K562 (cell line): ENCODE measurements at regions not wholly inside any gene's neighbourhood (a gene's known extent, or its start where the extent isn't known, plus 50 kb on each side); places are given as distances from the start of the nearest gene placed in this dataset.
"Not testable (repeated sequence)": the region's sequence is repeated elsewhere in the genome, so short reads cannot be mapped to it uniquely, and the experiment has no call there.

ENCODE experiments used
- ATAC-seq: fragments of 200-7000 bp; cut with Tn5 transposase; 3 replicates; pipeline ENCODE4 v1.9.1; 2020; ENCODE audit warnings: moderate library complexity
- BruUV-seq: library from RNA; stranded (reverse); fragments of 400-500 nt; replicated peaks from 2 replicates; lab custom pipeline; 2021; lab: Mats Ljungman, UMichigan
- CTCF ChIA-PET: fragments of 300-600 bp; formaldehyde crosslinking; extraction: SDS; loops from one replicate; lab custom pipeline; 2021; ENCODE audit warnings: low intra/inter-chr PET ratio; lab: Yijun Ruan, JAX
- POLR2A ChIA-PET: fragments of 300-600, 350-650 bp; sonication (Branson Sonifier 250); formaldehyde crosslinking; extraction: SDS; loops from one replicate; lab custom pipeline; 2021; ENCODE audit warnings: antibody characterized with exemption, inconsistent platforms; lab: Yijun Ruan, JAX
- DNase-seq, 4 experiments: peaks; one replicate each; pipeline versions ENCODE4 v3.0.0 to v3.0.0-alpha.2; 2011 to 2018; ENCODE audit warnings: low spot score in 3 of 4, mixed read lengths in 3 of 4; ENCODE audit errors: extremely low read depth in 1 of 4
- FAIRE-seq: peaks from 2 replicates; lab custom pipeline; 2011; peaks lifted over from hg19 to GRCh38; lab: Jason Lieb, UNC
- H2AFZ ChIP-seq: 2 replicates; pipeline ENCODE4 v1.6.0; 2011; ENCODE audit warnings: low read depth, low read length, control low read depth, inconsistent platforms
- H3K27ac ChIP-seq: fragments of 200-600 bp; 3 replicates; pipeline ENCODE4 v1.8.0; 2011; ENCODE audit warnings: low read depth, mild to moderate bottlenecking, control low read depth, inconsistent platforms, low read length, moderate library complexity, mixed read lengths; ENCODE audit errors: extremely low read depth
- H3K27me3 ChIP-seq, 2 experiments: fragments of 300-600 bp in 1 of 2; 2 replicates in 1 of 2; 3 replicates in 1 of 2; pipeline versions ENCODE4 v1.6.0 to v1.8.0; 2011; ENCODE audit warnings: inconsistent platforms in 2 of 2, low read length in 2 of 2, mild to moderate bottlenecking in 1 of 2, mixed read lengths in 1 of 2, moderate library complexity in 1 of 2; ENCODE audit not compliant: control insufficient read depth in 2 of 2, insufficient read depth in 2 of 2
- H3K36me3 ChIP-seq: fragments of 300-600 bp; 3 replicates; pipeline ENCODE4 v1.8.0; 2011; ENCODE audit warnings: mild to moderate bottlenecking, low read length, inconsistent platforms; ENCODE audit not compliant: control insufficient read depth, insufficient read depth
- H3K4me1 ChIP-seq, 2 experiments: fragments of 200-600 bp in 1 of 2; replicated peaks in 1 of 2; 2 replicates in 1 of 2; 3 replicates in 1 of 2; pipeline versions ENCODE4 v1.5.1 to v1.8.0; 2011; ENCODE audit warnings: inconsistent platforms in 2 of 2, low read length in 2 of 2, mild to moderate bottlenecking in 1 of 2, mixed read lengths in 1 of 2, moderate library complexity in 1 of 2; ENCODE audit not compliant: control insufficient read depth in 2 of 2, insufficient read depth in 2 of 2
- H3K4me2 ChIP-seq: 2 replicates; pipeline ENCODE4 v1.6.1; 2011; ENCODE audit warnings: low read length, control low read depth, inconsistent platforms, mixed read lengths; ENCODE audit not compliant: insufficient read depth
- H3K4me3 ChIP-seq: fragments of 200-600 bp; sonication (generic), shearing (Covaris generic); 2 replicates; pipeline ENCODE4 v1.5.1; 2016; ENCODE audit warnings: control low read depth, inconsistent platforms
- H3K79me2 ChIP-seq: fragments of 200-600 bp; 3 replicates; pipeline ENCODE4 v1.8.0; 2011; ENCODE audit warnings: low read length, inconsistent platforms; ENCODE audit not compliant: control insufficient read depth, insufficient read depth
- H3K9ac ChIP-seq, 2 experiments: 2 replicates each; pipeline versions ENCODE4 v1.6.0 to v1.6.1; 2011; ENCODE audit warnings: low read depth in 2 of 2, low read length in 2 of 2, control low read depth in 1 of 2, inconsistent platforms in 1 of 2, mild to moderate bottlenecking in 1 of 2, mixed read lengths in 1 of 2; ENCODE audit not compliant: insufficient read depth in 1 of 2
- H3K9me1 ChIP-seq: one replicate; pipeline ENCODE4 v1.6.0; 2011; ENCODE audit warnings: inconsistent platforms, mild to moderate bottlenecking, low read length, moderate library complexity; ENCODE audit not compliant: control insufficient read depth, insufficient read depth
- H3K9me3 ChIP-seq: replicated peaks from 2 replicates; pipeline ENCODE4 v1.5.1; 2011; ENCODE audit warnings: low read depth, low read length, inconsistent platforms; ENCODE audit not compliant: control insufficient read depth, insufficient read depth
- H4K20me1 ChIP-seq: replicated peaks from 2 replicates; pipeline ENCODE4 v1.6.1; 2011; ENCODE audit warnings: low read length, inconsistent platforms, mixed read lengths; ENCODE audit not compliant: control insufficient read depth, insufficient read depth
- FOXA1 ChIP-seq: fragments of 450-650 bp; IDR thresholded peaks from 2 replicates; pipeline ENCODE4 v1.6.1; 2016; ENCODE audit warnings: mild to moderate bottlenecking, borderline replicate concordance
- KHSRP ChIP-seq: fragments of 450-650 bp; IDR thresholded peaks from 2 replicates; pipeline ENCODE4 v1.6.1; 2017
- NCOA1 ChIP-seq: fragments of 450-650 bp; IDR thresholded peaks from 2 replicates; pipeline ENCODE4 v1.6.1; 2016; ENCODE audit warnings: low read depth
- PHF8 ChIP-seq: fragments of 200-600 bp; sonication (generic); IDR thresholded peaks from 2 replicates; pipeline ENCODE4 v1.6.1; 2012; ENCODE audit warnings: mixed run types, mild to moderate bottlenecking, inconsistent platforms, low read length, moderate library complexity, borderline replicate concordance
- PURB ChIP-seq: sonication (generic); formaldehyde crosslinking; IDR thresholded peaks from 2 replicates; pipeline ENCODE4 v1.9.0; 2021; ENCODE audit warnings: low read depth, mild to moderate bottlenecking, missing genetic modification reagents
- SRF ChIP-seq, 2 experiments: fragments of 250-450, 450-650 bp in 1 of 2; sonication (Bioruptor Pico) in 1 of 2; sonication (generic) in 1 of 2; formaldehyde crosslinking; IDR thresholded peaks; 2 replicates each; pipeline versions ENCODE4 v1.5.0 to v1.5.1; 2020 to 2022; ENCODE audit warnings: mild to moderate bottlenecking in 1 of 2, missing genetic modification reagents in 1 of 2
- THRAP3 ChIP-seq: fragments of 450-650 bp; IDR thresholded peaks from 2 replicates; pipeline ENCODE4 v1.6.1; 2016; ENCODE audit warnings: mild to moderate bottlenecking, inconsistent platforms, borderline replicate concordance
- ZNF512 ChIP-seq: IDR thresholded peaks from 2 replicates; pipeline ENCODE4 v1.6.1; 2016; ENCODE audit warnings: missing genetic modification characterization, missing compliant biosample characterization
- ZNF592 ChIP-seq: fragments of 450-650 bp; IDR thresholded peaks from 2 replicates; pipeline ENCODE4 v1.6.1; 2017; ENCODE audit warnings: antibody characterized with exemption, mild to moderate bottlenecking
- WGBS: fragments of 100-300 bp; shearing (Covaris generic); methylation state at CpG from one replicate; pipeline ENCODE4 v1.1.6; 2016; ENCODE audit warnings: low coverage, mixed read lengths; ENCODE audit not compliant: insufficient coverage; ENCODE audit errors: missing lambda C conversion rate; 5-methylcytosine and 5-hydroxymethylcytosine counted together
- in situ Hi-C: fragments of 300-500 bp; cut with MboI; formaldehyde crosslinking; loops from 4 replicates; pipeline ENCODE4 v1.15.0; 2018; ENCODE audit warnings: inconsistent platforms, mixed read lengths
- intact Hi-C: fragments of 100-400 bp; cut with micrococcal nuclease; formaldehyde crosslinking; loops from 2 replicates; pipeline ENCODE4 v1.14.2; 2022

DNA sequence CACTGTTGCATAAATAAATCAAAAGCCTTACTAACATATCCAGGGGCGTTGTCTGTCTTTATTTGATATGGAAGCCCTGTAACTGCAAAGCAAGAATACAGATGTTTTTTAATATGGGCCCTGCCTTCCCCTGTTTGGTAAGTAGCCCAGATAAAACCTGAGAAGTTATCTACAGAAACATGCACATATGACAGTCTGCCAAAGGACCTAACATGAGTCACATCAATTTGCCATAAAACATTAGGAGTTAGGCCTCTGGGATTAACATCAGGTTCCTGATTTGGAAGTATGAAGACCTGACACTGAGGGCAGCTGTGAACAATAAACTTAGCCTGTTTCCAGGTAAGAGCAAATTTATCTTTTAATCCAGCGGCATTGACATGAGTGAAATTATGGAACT lies 1588.8 kb downstream of the REEP3 start (continued):
- TF ChIP-seq PHF8 (no peak), NCOA1 (no peak), THRAP3 (no peak), PURB (CRISPR knock-in tag) (no peak), KHSRP (no peak), ZNF592 (no peak), SRF (CRISPR knock-in tag; IDR thresholded peaks at IDR 0.05) (no peak), ZNF512 (tag) (no peak), FOXA1 (no peak)

GRCh38 chr10:65111059-65111458 lies 1589.9 kb downstream of the REEP3 start:
- 0% methylated on average over 6 of the region's 6 CpGs for WGBS
- POLR2A ChIA-PET: interaction anchor here (0.6 kb wide), 1 partner anchor 81 kb away, joined by 3 read pairs; no protein-coding TSS in a partner anchor
- not testable (repeated sequence) for FAIRE-seq

More at GRCh38 chr10:65111059-65111458, 1589.9 kb downstream of the REEP3 start:
- DNase-seq, H3K27ac ChIP-seq, H3K9me3 ChIP-seq, H4K20me1 ChIP-seq, H3K4me3 ChIP-seq, H3K79me2 ChIP-seq, H3K36me3 ChIP-seq, CTCF ChIA-PET, BruUV-seq, H3K4me1 ChIP-seq, H3K9me1 ChIP-seq, H3K27me3 ChIP-seq, intact Hi-C loops, in situ Hi-C loops, H2AFZ ChIP-seq, H3K9ac ChIP-seq, H3K4me2 ChIP-seq, ATAC-seq: not testable (repeated sequence)
